ENCODE measurements at regions not wholly inside any gene's neighbourhood (a gene's known extent, or its start where the extent isn't known, plus 50 kb on each side); places are given as distances from the start of the nearest gene placed in this dataset.
"Not testable (repeated sequence)": the region's sequence is repeated elsewhere in the genome, so short reads cannot be mapped to it uniquely, and the experiment has no call there.

DNA sequence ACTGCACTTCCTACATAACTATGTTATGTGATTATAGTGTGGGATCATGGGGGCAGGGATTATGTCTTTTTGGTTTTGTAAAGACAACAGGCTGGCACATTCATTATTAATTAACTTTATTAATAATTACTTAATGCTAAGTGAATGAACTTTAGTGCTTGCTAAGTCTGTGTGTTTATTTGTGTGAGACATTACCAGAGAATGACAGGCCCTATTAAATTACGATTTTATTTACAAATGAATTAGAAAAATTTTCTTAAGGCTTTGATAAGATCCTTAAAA, 100.9 kb downstream of the CD83 start:
- DNase-seq = no peak

DNA sequence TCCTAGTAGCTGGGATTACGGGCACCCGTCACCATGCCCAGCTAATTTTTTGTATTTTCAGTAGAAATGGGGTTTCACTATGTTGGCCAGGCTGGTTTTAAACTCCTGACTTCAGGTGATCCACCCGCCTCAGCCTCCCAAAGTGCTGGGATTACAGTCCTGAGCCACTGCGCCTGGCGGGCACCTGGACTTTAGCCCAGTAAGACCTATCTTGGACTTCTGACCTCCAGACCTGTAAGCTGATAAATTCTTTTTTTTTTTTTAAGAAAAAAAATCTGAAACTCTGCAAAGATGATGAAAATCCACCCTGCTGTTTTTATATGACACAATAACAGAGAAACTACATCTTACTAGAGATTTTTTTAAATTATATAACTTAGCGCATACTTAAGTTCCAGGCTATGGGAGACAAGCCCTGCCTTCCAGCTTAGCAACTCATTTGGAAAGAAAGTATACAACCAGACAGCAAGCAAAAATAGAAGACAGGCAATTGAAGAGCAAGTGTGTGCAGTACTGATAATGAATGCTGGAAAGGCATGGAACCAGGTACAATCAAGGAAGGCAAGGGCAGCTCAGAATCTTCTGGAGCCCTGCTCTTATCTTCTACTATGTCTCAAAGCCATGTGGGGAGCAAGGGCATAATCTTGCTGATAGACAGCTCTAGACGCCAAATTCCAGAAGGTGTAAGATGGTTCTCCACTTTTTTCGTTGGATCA, 104.2 kb downstream of the CD83 start:
- no peak for DNase-seq

DNA sequence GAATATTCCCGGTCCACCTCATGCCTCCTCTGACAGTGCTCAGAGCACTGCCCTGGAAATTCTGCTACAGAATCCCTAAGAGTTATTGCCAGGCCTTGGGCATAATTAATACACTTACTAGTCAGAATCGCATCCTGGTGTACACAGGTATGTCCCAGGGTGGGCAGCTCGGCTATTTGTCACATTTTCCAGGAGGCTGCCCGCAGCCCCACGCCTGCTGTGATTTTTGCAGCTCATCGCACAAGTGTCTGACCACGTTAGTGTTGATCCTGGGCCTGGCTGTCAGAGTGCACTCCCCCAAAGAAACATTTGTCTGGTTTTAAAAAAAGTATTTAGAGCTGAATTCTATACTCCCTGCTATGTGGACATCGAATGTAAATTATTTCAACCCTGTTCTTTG, 105.4 kb downstream of the CD83 start:
- DNase-seq = no peak

DNA sequence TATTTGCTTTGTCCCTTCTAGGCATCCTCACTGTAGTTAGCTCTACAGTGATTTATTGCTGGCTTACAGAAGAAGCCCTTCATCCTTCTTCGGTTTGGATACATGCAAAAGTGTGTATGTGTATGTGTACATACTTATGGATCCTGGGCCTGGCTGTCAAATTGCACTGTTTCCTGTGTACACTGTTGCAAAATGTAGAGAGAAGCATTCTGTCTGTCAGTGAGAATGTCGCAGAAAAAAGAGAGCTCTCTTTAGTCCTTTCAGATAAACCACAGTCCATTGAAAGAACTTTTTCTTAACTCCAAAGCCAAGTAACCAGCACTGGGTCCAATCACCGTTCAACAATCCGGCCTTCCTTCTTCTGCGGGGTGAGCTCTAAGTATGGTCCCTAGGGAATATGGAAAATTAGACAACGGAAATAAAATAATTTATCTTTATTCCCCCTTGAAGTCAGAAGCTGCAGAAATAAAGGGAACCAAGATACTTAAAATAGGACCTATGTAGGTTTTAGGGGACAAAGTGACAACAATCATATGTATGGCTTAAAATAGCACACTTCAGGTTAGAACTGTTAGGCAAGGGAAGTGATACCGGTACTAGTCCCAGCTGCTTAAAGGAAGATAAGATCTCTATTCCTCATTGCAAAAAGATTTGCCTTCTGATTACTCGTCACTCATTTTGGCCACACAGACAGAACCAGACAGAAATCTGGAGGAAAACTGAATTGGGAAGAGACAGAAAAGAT, 107.0 kb downstream of the CD83 start:
- no peak for DNase-seq

DNA sequence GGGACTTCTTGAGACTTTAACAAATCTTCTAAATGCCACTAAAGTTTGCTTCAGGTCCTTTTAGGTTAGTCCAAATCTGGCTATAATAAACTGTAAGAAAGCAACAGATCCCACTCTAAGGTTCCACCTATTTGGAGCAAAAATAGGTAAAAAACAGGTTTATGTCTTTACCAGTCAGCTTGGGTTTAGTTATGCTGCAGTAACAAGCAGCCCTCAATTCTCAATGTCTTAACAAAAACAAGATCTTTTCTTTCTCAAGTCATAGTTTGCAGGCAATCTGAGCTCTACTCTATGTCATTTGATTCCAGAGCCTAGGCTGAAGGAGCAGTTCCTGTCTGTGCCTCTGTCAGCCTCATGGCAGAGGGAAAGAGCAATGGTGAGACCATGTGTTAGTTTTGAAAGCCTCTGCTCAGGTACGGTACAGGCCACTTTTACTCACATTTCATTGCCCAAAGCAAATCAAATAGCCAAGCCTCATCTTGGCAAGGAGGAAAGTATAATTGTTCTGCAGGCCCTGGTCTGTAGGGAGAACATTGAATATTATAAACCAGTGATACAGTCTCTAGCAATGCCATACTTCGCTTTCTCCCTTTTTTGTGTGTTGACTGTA, 108.6 kb downstream of the CD83 start:
- DNase-seq = no peak

DNA sequence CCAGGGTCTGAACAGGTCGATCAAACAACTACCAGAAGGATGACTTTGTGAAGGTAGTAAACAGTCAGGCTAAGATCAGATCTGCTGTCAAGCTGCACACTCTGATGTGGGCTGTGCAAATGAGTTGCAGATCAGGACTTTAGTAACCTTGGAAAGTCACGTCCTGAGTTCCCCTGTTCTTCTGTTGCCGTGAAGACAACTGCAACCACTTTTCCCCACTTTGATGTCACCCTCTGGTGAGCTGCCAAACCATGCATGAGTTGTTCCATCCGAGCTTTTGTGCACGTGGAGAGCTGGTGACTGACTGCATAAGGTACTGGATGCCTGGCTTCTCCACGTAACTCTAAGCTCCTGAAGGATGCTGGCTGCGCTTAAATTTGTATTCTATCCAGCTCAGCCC, 111.0 kb downstream of the CD83 start:
- no peak for DNase-seq

DNA sequence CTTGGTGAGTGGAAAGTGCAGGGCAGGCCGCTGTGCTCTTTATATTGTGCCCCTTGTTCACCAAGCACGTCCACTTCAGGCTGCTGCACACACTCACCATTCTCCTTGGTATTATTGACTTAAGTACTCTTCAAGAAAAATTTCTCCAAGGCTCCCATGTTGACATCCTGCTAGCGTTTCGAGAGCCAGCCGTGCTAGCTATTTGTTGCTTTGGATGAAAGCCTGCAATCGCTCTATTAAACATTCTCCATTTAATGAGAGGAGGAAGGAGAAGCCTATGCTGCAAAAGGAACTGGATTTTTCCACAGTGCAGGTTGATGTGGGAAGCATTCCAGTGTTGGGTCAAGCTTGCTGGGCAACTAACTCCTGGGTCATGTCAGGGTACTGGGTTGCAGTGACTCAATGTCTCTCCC, 113.5 kb downstream of the CD83 start:
- no peak for DNase-seq

DNA sequence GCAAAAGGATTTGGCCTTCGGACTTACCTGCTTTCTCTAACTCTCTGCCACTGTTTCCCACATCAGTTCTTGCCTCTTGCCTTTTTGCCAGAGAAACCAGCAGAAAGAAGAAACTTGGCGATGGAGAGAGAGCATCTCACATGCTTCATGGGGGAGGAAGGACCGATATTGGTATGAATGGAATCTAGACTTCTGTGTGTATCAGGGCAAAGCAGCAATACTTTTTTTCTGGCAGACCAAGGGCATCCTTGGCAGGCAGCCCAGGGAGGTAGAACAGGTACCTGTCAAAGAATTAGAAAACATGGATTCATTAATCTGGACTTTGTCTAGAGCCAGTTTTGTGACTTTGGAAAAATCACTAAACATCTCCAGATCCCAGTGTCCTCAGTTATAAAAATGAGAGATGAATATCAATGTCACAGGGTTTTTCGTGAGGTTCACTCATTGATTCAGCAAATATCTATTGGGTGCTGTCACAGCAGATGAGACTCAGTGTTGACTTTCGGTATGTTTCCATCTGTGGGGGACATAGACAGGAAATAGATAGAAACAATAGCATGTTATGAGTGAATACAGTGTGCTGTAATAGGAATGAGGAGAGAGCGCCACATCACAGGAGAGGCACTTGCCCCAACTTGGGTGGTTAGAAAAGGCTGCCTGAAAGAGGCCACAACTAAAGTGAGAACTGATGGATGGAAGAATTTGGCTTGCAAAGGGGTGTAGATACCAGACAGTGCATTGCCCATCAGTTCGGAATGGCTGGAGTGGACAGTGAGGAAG, 114.1 kb downstream of the CD83 start:
- DNase-seq = no peak

DNA sequence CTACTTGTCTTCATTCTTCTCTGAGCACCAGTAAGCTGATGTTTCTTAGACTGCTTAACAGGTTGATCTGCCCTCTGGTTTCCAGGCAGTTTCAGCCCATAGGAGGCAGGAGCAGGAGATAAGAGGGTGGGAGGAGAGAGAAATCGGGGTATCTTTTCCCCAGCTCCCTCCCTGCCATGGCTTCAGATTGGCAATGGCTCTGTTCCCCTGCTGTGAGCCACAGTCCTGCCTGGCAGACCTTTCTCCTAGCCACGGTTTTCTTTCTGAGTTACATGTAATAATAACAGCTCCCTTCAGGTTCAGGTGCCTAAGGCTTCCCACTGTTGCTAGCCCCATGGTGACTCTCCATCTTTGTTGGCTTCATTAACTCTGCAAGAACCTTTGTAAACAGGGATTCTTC, 115.3 kb downstream of the CD83 start:
- no peak for DNase-seq

DNA sequence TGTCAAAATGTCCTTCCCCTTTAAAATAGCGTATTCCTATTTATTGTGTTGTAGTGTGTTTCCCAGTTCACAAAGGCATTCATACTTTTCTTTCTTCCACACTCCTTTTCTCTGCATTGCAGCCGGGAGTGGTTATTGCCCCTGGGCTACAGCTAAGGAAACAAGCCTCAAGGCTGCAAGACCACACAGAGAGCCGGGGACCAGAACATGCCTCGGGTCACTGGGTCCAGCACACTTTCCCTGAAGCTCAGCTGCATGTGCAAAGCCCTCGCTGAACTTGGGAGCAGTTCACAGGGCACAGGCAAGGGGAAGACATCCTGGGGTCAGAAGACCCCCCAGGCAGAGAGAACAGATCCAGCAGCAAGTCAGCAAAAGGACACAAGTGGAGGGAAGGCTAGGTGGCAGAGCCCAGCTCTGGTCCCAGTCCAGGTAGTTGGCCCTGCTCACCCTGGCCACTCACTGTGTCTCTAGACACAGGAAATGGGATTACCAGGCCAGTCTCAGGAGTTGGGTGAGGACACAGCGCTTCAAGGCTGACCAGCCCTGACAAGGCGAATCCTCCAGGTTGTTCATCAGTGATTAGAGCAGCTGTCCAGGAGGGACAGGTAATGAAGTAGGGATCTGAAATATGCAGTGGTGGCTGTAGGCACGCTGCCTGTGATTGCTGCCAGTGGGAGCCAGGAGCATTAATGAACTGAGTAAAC, 118.2 kb downstream of the CD83 start:
- DNase-seq = no peak

DNA sequence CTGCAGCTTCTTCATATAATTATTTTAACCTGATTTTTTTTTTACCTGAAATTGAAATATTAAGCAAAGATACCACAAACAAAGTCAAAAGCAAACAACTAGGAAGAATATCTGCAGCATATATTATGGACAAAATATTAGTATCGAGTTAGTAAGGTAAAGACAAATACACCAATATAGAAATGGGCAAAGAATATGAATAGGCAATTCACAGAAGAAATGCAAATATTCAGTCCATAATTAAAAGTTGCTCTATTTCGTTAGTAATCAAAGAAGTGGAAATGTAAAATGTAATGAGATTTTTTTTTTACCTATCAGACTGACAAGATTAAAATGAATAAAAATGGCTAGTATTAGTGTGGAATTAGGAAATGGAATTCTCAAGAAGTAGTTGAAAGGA, 121.5 kb downstream of the CD83 start:
- no peak for DNase-seq

DNA sequence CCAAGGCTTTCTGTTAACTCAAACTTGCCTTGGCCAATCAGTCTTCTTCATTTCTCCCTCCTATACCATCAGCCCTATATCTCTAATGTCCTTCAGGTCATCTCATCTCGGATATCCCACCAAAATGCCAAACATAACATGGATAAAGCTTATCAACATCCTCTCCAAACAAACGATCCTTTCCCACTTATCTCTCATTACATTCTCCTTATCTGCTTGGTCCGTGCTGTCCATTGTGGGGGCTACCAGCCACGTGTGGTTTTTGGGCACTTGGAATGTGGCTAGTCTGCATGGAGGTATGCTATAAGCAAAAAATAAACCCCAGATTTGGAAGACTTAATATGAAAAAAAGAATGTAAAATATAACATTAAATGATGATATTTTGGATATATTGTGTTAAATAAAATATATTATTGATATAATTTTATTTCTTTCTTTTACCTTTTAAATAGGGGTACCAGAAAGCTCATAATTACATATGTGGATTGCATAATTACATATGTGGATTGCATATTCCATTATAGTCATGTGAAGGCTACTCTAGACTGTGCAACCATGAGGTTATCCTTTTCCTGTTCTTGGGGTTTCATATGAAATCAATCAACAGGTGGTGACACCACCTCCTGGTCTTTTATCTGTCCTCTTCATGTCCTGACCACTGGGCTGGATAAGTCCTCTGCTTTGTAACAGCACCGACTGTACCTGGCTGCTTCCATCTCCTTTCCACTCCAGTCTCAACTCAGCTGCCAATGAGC, 123.0 kb downstream of the CD83 start:
- no peak for DNase-seq

DNA sequence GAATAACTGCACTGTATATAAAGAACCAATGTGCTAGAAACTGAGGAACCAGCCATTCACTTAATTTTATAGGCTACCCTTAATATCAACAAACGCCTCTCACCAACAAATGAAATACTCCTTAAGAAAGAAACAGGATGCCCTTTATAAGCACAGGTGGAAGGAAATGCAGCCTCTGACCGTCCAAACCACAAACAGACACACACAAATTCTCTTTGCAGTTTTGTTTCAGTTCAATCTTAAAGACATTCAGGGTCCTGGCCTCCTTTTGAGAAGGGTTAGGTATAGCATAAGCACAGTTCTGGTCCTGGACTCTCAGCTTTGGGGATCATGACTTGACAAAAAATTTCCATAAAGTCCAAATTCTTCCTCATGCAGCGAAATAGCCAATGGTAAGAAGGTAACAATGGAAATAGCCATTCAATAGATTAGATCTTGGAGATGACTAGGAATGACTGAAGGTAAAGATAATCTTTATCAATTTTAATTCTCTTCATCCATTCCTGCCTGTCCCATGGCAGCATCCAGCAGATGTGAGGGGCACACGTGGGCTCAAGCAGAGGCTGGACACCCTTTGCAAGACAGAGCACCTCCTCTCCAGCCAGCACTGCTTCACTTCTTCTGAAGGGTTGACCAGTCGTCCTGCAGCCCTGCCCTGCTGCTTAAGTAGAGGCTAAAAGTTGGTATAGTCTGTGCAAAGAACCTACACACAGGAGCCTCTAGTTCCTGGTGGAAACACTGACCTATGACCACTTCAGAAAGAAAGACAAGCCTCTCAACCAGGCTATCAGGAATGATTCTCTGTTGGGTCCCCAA, 123.9 kb downstream of the CD83 start:
- no peak for DNase-seq

DNA sequence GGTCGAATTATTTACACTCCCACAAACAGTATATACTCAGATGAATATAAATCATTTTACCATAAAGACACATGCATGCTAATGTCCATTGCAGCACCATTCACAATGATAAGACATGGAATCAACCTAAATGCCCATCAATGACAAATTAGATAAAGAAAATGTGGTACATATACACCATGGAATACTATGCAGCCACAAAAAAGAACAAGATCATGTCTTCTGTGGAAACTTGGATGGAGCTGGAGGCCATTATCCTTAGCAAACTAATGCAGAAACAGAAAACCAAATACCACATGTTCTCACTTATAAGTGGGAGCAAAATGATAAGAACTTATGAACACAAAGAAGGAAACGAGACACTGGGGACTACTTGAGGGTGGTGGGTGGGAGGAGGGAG, 125.3 kb downstream of the CD83 start:
- DNase-seq = not testable (repeated sequence)

DNA sequence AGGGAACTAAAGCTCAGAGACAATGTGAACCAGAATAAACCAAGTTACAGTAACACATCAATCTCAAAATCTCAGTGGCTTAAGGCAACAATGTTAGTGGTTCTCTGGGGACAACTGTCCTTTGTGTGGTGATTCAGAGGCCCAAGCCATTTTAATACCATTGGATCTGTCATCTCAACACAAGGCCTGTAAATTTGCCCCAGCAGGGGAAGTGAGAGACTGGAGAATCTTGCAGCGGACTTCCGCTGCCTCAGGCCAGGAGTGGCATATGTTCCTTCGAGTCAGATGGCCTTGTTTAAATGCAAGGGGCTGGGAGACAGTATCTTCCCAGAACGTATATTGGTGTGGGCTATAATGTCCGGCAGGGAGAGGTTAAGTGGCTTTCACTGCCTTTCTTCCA, 126.0 kb downstream of the CD83 start:
- DNase-seq = no peak

DNA sequence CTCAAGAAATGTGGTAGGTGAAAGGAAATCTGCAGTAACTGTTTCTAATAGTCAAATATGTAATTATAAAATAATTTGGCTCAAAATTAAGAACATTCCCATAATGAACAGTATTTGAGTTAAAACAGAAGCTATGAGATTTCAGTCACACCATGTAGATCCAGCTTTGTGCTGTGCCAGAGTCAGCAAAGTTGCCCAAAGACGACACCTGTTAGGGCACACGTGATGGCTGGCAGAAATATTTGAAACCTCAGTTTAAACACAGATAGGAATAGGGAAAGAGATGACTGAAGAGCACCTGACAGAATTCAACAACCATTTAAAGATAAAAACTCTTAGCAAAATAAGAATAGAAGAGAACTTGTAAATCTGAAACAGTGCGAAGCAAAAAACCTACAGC, 129.3 kb downstream of the CD83 start:
- no peak for DNase-seq

DNA sequence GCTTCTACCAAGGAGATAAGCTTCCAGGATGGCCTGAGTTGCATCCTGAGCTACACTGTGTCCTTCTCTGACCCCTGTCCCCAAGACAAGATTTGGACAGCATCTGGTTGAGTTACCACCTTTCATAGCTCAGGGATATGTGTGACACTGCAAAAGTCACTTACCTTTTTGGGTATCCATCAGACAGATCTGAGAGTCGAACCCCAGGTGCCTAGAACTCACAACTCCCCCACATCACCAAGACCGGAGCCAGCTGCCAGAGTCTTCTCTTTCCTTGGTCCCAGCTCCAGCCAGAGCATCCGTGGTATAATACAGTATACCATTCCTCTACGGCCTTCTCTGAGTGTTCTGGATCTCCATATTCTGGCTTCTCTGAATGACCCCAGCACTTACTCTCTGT, 133.0 kb downstream of the CD83 start:
- no peak for DNase-seq

DNA sequence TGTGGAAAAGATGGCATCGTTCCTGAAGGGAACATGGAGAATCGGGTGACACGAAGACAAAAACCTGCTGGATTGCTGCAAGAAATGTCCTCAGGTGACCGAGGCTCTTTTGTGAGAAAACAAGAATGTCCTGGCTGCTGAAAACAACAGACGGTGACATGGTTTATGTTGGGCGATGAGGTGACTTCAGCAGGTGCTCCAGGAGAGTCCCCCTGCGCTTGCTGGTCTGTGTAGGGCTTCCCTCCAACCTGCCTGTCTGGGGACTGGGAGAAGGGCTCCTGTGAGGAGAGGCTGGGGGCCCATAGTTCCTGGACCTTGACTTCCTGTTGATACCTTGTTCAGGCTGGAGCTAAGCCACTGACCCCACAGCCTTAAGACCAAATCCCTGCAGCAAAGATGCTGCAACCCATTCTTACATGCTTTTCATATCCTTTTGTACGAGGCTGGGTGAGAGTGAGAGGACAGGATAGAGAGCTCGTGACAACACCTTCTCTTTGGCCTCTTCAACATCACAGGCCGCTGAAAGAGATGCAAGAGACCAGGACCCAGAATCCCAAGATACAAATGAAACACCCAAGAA, 134.8 kb downstream of the CD83 start:
- no peak for DNase-seq

DNA sequence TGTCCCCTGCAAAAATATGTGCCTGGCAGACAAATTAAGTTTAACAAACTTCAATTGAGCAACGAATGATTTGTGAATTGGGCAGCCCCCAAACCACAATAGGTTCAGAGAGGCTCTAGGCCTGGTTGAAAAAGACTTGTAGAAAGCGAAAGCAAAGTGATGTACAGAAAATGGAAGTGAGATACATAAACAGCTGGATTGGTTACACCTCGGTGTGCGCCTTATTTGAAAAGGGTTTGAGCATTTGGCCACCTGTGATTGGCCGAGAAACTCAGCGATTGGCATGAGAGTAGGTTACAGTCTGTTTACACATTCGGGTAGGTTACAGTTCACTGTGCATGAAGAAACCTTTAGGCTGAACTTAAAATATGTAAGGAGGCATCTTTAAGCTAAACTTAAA, 136.9 kb downstream of the CD83 start:
- DNase-seq = no peak

DNA sequence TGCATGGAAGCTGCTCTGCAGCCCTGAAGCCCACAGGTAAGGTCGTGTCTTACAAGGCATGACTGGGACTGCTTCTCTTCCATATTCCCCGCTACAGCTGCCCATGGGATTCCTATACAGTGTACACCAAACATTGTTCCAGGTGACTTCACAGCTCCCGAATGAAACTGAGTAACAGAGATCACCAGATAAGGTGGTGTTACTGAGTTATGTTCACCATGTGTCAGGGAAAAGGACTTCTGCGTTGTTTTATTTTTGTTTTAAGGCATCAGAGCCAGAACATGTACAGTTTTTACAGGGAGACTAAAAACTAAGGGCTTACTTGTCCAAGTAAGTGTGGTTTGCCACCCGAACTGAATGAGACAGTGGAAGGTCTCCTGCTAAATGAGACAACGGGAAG, 138.3 kb downstream of the CD83 start:
- no peak for DNase-seq

DNA sequence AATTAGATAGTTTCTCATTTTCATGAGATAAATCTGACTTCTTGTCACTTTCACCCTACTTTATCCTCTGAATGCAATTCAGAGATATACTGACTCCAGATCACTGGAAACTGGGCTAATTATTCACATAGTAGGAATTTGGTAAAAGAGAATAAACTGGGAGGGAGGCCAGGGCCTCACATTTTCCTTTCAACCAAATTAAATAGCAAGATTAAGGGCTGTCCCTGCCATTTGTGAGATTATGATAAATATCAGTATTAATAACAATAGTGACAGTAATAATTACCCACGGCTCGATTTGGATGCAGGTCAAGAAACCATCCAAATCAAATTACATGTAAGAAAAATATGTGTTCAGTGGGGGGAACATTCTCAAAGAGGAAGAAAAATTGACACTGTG, 140.5 kb downstream of the CD83 start:
- no peak for DNase-seq
